ENCODE measurements at regions not wholly inside any gene's neighbourhood (a gene's known extent, or its start where the extent isn't known, plus 50 kb on each side); places are given as distances from the start of the nearest gene placed in this dataset.
"Not testable (repeated sequence)": the region's sequence is repeated elsewhere in the genome, so short reads cannot be mapped to it uniquely, and the experiment has no call there.

GRCh38 chr9:43135440-43135839, 952.0 kb downstream of the SPATA31A6 start:
- H3K4me2 ChIP-seq; FAIRE-seq; H3K4me3 ChIP-seq; H3K9me3 ChIP-seq; H3K27ac ChIP-seq; H3K4me1 ChIP-seq; CTCF ChIA-PET; ATAC-seq; DNase-seq (ENCODE audit: low read depth in 1 of 2, low spot score in 1 of 2); POLR2A ChIA-PET: not testable (repeated sequence)
- WGBS (ENCODE audit: missing lambda C conversion rate), result no CpG with 5 or more reads among the region's 4 CpGs

DNA sequence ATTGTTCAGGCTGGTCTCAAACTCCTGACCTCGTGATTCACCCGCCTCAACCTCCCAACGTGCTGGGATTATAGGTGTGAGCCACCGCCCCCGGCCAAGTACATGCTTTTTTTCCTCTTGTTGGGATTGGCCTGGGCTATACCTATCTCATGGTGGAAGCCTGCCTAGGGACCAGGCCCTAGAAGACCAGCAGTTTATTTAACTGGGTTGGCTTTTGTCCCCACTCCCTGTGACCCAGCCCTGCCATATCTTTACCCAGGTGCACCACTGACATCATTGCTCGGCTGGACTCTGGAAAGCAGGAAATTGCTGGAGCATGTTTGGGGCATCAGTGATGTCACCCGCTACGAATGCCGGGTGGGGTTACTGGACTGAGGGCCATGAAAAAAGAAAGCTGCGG, 955.5 kb downstream of the SPATA31A6 start:
- CTCF ChIA-PET; H3K4me1 ChIP-seq; H3K4me2 ChIP-seq; FAIRE-seq; DNase-seq (ENCODE audit: low read depth in 1 of 2, low spot score in 1 of 2); ATAC-seq; POLR2A ChIA-PET; H3K27ac ChIP-seq; H3K4me3 ChIP-seq; H3K9me3 ChIP-seq: not testable (repeated sequence)
- 38% methylated on average over 5 of the region's 10 CpGs for WGBS (ENCODE audit: missing lambda C conversion rate)

DNA sequence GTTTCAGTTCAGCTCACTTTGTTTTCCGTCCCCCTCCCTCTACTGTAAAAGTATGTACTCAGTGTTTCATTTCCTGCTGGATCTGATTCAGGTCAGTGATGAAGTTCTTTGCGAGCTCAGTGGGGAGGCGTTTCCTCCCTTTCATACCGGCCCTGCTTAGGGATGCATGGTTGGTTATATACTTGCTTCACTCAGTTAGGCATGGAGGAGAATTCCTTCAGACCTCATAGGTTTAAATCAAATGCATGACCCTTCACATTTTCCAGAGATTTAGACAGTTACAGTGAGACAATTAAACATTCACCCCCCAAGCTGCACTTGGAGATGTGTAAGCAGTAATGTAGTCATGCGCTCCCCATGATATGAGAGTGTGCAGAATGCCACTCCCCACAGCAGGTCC, 955.9 kb downstream of the SPATA31A6 start:
- FAIRE-seq, H3K27ac ChIP-seq: not testable (repeated sequence)

GRCh38 chr9:43139878-43140608, 956.6 kb downstream of the SPATA31A6 start:
- ATAC-seq; CTCF ChIA-PET; H3K4me3 ChIP-seq; H3K27ac ChIP-seq; DNase-seq (ENCODE audit: low read depth in 1 of 2, low spot score in 1 of 2); H3K4me1 ChIP-seq; H3K4me2 ChIP-seq; POLR2A ChIA-PET; H3K9me3 ChIP-seq; FAIRE-seq: not testable (repeated sequence)
- WGBS (ENCODE audit: missing lambda C conversion rate), result 55% methylated on average over 6 of the region's 8 CpGs

More for the DNA sequence above, 955.9 kb downstream of the SPATA31A6 start:
- H3K4me3 ChIP-seq; DNase-seq (ENCODE audit: low read depth in 1 of 2, low spot score in 1 of 2); CTCF ChIA-PET; ATAC-seq; H3K4me2 ChIP-seq; POLR2A ChIA-PET; H3K4me1 ChIP-seq; H3K9me3 ChIP-seq: not testable (repeated sequence)
- WGBS (ENCODE audit: missing lambda C conversion rate), result 58% methylated on average over 2 of the region's 5 CpGs
